ENCODE measurements at regions not wholly inside any gene's neighbourhood (a gene's known extent, or its start where the extent isn't known, plus 50 kb on each side); places are given as distances from the start of the nearest gene placed in this dataset.

GRCh38 chr5:176740702-176741496 lies 69.5 kb upstream of the UNC5A start:
- no peak for TF ChIP-seq RAD21 (IDR thresholded peaks at IDR 0.05; ENCODE audit: low read depth)
- TF ChIP-seq TCF7L2 (IDR thresholded peaks at IDR 0.05; ENCODE audit: borderline replicate concordance, extremely low read depth, insufficient read depth, insufficient read length) = no peak
- TF ChIP-seq ELF1 (IDR thresholded peaks at IDR 0.05; ENCODE audit: borderline replicate concordance, low read depth) = no peak
- TF ChIP-seq ATF3 (IDR thresholded peaks at IDR 0.05) = no peak
- no peak for TF ChIP-seq REST (IDR thresholded peaks at IDR 0.05; ENCODE audit: low read depth)
- no peak for TF ChIP-seq EGR1 (IDR thresholded peaks at IDR 0.05; ENCODE audit: low read depth)
- no peak for TF ChIP-seq SRF (IDR thresholded peaks at IDR 0.05; ENCODE audit: low read depth)
- TF ChIP-seq POLR2A (IDR thresholded peaks at IDR 0.05; ENCODE audit: borderline replicate concordance, extremely low read depth, insufficient read depth, insufficient read length) = no peak
- no peak for TF ChIP-seq JUND (IDR thresholded peaks at IDR 0.05)
- no peak for TF ChIP-seq POLR2AphosphoS5 (IDR thresholded peaks at IDR 0.05; ENCODE audit: low read depth, low read length)
- TF ChIP-seq CBX3 (IDR thresholded peaks at IDR 0.05; ENCODE audit: low read depth) = no peak
- ChIA-PET RAD21 (ENCODE audit: low non-redundant PET in 1 of 2, low total read pairs in 2 of 2, uncharacterized antibody in 2 of 2, unreplicated experiment in 2 of 2) (no interaction called here), POLR2A (no interaction called here), CTCF (no interaction called here)
- Histone ChIP-seq H3K79me2 (ENCODE audit: insufficient read depth, low read length) (no peaks in the 10 kb centered on the region), H2AFZ (ENCODE audit: low read depth, low read length, poor library complexity, severe bottlenecking) (no peak overlapping the region), H3K36me3 (ENCODE audit: control insufficient read depth in 1 of 2, insufficient read depth in 2 of 2, low read length in 2 of 2) (no peaks in the 10 kb centered on the region), H3K9me3 (ENCODE audit: control insufficient read depth in 1 of 2, insufficient read depth in 1 of 2, low read depth in 1 of 2, low read length in 2 of 2) (no peaks in the 10 kb centered on the region), H3K4me2 (ENCODE audit: low read length) (no peak overlapping the region), H3K4me1 (ENCODE audit: control insufficient read depth in 1 of 2, insufficient read depth in 2 of 2, low read length in 2 of 2) (no peaks in the 10 kb centered on the region), H3K9ac (ENCODE audit: low read length) (no peak overlapping the region), H3K27me3 (ENCODE audit: insufficient read depth, low read length) (no peaks in the 10 kb centered on the region), H3K9me2 (ENCODE audit: insufficient read depth) (no peaks in the 10 kb centered on the region), H4K20me1 (ENCODE audit: insufficient read depth) (no peaks in the 10 kb centered on the region), H3K4me3 (replicated peaks in 1 of 2; ENCODE audit: low read depth in 1 of 2, low read length in 2 of 2) (no peak overlapping the region), H3K27ac (ENCODE audit: low read depth, low read length) (no peak overlapping the region)
- DNase-seq (ENCODE audit: low read depth, low spot score) = no peak
- ATAC-seq = no peak
- no TSS peak for BruUV-seq (replicated peaks)
- intact Hi-C loops (cut with micrococcal nuclease) = no loop called here

Data from HCT116 (cell line).